ENCODE measurements at regions not wholly inside any gene's neighbourhood (a gene's known extent, or its start where the extent isn't known, plus 50 kb on each side); places are given as distances from the start of the nearest gene placed in this dataset.

- TF ChIP-seq FOXK1 (CRISPR knock-in tag; IDR thresholded peaks at IDR 0.05; ENCODE audit: borderline replicate concordance) (no peak), ZNF324 (CRISPR knock-in tag; IDR thresholded peaks at IDR 0.05) (no peak), PHB2 (IDR thresholded peaks at IDR 0.05; ENCODE audit: low read depth) (no peak), ELK1 (CRISPR knock-in tag; IDR thresholded peaks at IDR 0.05) (no peak), KDM5B (IDR thresholded peaks at IDR 0.05; ENCODE audit: insufficient replicate concordance, low read depth, low read length) (no peak), CBX1 (IDR thresholded peaks at IDR 0.05; ENCODE audit: low read depth) (no peak)
Measured at GRCh38 chr6:54559136-54559535, 250.9 kb downstream of the TINAG start.
